Esophagus muscularis mucosa (tissue), 3 donors: ENCODE measurements at regions not wholly inside any gene's neighbourhood (a gene's known extent, or its start where the extent isn't known, plus 50 kb on each side); places are given as distances from the start of the nearest gene placed in this dataset.
A peak's percentile ranks its signal among the peaks of the same experiment; 100 is the strongest.

Experiments
- POLR2A ChIP-seq: fragments of 450-650 bp; IDR thresholded peaks from one replicate; pipeline ENCODE4 v1.6.1; 2017; ENCODE audit warnings: antibody characterized with exemption, moderate library complexity, mild to moderate bottlenecking, low read depth
- POLR2AphosphoS5 ChIP-seq, 2 donors: sonication (generic); formaldehyde crosslinking; IDR thresholded peaks; one replicate each; pipeline ENCODE4 v1.6.1; 2017; ENCODE audit warnings: antibody characterized with exemption in 2 of 2
- TF ChIP-seq, protein P1 (sequence below), 3 experiments: fragments of 200-600 bp in 2 of 3; fragments of 450-650 bp in 1 of 3; sonication (generic) in 2 of 3; IDR thresholded peaks; one replicate each; pipeline ENCODE4 v1.5.1; 2017 to 2019; ENCODE audit warnings: antibody characterized with exemption in 3 of 3, mild to moderate bottlenecking in 2 of 3, moderate library complexity in 1 of 3

DNA sequence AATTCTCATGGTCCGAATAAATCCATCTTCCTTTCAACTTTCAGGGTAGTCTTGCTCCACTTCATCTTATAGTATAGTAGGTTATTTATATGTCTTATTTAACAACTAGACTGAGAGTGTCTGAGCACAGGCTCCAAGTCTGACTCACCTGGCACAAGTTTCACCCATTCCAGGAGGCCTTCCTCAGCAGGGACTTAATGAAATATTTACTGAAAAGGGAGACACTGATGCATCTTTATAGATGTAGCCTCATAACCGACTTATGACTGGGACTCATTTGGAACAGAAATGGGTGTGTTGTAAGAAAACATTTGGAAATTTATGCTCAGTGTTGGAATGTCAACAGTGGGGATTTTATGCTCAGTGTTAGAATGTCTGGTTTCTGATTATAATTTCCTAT lies 59.9 kb downstream of the CH25H start:
- TF ChIP-seq POLR2AphosphoS5 (IDR thresholded peaks at IDR 0.05): peak in 1 of 2 donors; percentile 25
- TF ChIP-seq, protein P1, sequence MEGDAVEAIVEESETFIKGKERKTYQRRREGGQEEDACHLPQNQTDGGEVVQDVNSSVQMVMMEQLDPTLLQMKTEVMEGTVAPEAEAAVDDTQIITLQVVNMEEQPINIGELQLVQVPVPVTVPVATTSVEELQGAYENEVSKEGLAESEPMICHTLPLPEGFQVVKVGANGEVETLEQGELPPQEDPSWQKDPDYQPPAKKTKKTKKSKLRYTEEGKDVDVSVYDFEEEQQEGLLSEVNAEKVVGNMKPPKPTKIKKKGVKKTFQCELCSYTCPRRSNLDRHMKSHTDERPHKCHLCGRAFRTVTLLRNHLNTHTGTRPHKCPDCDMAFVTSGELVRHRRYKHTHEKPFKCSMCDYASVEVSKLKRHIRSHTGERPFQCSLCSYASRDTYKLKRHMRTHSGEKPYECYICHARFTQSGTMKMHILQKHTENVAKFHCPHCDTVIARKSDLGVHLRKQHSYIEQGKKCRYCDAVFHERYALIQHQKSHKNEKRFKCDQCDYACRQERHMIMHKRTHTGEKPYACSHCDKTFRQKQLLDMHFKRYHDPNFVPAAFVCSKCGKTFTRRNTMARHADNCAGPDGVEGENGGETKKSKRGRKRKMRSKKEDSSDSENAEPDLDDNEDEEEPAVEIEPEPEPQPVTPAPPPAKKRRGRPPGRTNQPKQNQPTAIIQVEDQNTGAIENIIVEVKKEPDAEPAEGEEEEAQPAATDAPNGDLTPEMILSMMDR (IDR thresholded peaks at IDR 0.05): no peak
- no peak for TF ChIP-seq POLR2A
